ENCODE measurements at regions not wholly inside any gene's neighbourhood (a gene's known extent, or its start where the extent isn't known, plus 50 kb on each side); places are given as distances from the start of the nearest gene placed in this dataset.

GRCh38 chr3:144317961-144318360 lies 346.3 kb downstream of the DIPK2A start:
- TF ChIP-seq EZH2 (IDR thresholded peaks at IDR 0.05; ENCODE audit: insufficient read depth, low read length): no peak
- no peak for TF ChIP-seq CTCF (IDR thresholded peaks at IDR 0.05; ENCODE audit: insufficient read depth, low read depth, low read length)

Data from astrocyte (in vitro differentiated cells and primary cell).